NB4 (cell line): ENCODE measurements at regions not wholly inside any gene's neighbourhood (a gene's known extent, or its start where the extent isn't known, plus 50 kb on each side); places are given as distances from the start of the nearest gene placed in this dataset.

ENCODE experiments used
- MAX ChIP-seq: IDR thresholded peaks from 2 replicates; pipeline ENCODE4 v1.6.1; 2011; ENCODE audit warnings: low read depth, low read length
- MYC ChIP-seq: IDR thresholded peaks from 2 replicates; pipeline ENCODE4 v1.6.1; 2011; ENCODE audit warnings: low read depth, low read length
- POLR2A ChIP-seq: IDR thresholded peaks from 2 replicates; pipeline ENCODE4 v1.6.1; 2011; ENCODE audit warnings: mild to moderate bottlenecking; ENCODE audit not compliant: insufficient read length; ENCODE audit errors: extremely low read depth
- TF ChIP-seq, protein P1 (sequence below): IDR thresholded peaks from one replicate; pipeline ENCODE4 v1.5.1; 2012; ENCODE audit warnings: low read depth, low read length

DNA sequence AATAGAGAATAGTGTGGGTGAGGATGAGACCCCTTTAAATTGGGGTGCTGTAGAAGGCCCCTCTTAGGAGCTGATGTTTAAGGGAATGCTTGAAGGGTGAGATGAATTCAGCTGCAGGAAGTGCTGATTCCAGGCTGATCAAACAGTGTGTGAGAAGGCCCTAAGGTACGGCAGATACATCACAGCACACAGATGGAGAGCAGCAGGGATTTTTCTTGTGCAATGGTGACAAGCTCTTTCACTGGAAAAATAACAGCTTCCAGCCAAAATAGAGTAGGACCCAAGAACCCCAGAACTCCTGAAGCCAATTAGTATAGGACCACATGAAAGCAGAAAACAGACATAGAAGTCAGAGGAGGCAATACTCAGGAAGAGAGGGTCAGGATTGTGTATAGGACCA is 296.9 kb downstream of the ADRA2A start:
- TF ChIP-seq, protein P1, sequence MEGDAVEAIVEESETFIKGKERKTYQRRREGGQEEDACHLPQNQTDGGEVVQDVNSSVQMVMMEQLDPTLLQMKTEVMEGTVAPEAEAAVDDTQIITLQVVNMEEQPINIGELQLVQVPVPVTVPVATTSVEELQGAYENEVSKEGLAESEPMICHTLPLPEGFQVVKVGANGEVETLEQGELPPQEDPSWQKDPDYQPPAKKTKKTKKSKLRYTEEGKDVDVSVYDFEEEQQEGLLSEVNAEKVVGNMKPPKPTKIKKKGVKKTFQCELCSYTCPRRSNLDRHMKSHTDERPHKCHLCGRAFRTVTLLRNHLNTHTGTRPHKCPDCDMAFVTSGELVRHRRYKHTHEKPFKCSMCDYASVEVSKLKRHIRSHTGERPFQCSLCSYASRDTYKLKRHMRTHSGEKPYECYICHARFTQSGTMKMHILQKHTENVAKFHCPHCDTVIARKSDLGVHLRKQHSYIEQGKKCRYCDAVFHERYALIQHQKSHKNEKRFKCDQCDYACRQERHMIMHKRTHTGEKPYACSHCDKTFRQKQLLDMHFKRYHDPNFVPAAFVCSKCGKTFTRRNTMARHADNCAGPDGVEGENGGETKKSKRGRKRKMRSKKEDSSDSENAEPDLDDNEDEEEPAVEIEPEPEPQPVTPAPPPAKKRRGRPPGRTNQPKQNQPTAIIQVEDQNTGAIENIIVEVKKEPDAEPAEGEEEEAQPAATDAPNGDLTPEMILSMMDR: no peak
- TF ChIP-seq POLR2A (no peak), MAX (no peak), MYC (no peak)
